OCI-LY1 (cell line): ENCODE measurements at regions not wholly inside any gene's neighbourhood (a gene's known extent, or its start where the extent isn't known, plus 50 kb on each side); places are given as distances from the start of the nearest gene placed in this dataset.

Source experiments
- CTCF ChIP-seq: fragments of 200-600 bp; sonication (generic), shearing (Covaris generic); IDR thresholded peaks from 2 replicates; pipeline ENCODE4 v1.5.1; 2017; ENCODE audit warnings: mild to moderate bottlenecking, antibody characterized with exemption, low read length, moderate library complexity, mixed read lengths
- EZH2 ChIP-seq: fragments of 200-600 bp; sonication (generic), shearing (Covaris generic); IDR thresholded peaks from 2 replicates; pipeline ENCODE4 v1.8.0; 2017; ENCODE audit warnings: borderline replicate concordance, mixed run types, mild to moderate bottlenecking, antibody characterized with exemption, low read length, moderate library complexity, mixed read lengths

GRCh38 chr4:117428536-117428935 is 343.2 kb upstream of the TRAM1L1 start:
- TF ChIP-seq EZH2: no peak
- TF ChIP-seq CTCF: no peak
